Esophagus muscularis mucosa (tissue), 4 donors: ENCODE measurements at regions not wholly inside any gene's neighbourhood (a gene's known extent, or its start where the extent isn't known, plus 50 kb on each side); places are given as distances from the start of the nearest gene placed in this dataset.

ENCODE experiments used
- CTCF ChIP-seq, 3 experiments: fragments of 200-600 bp in 2 of 3; fragments of 450-650 bp in 1 of 3; sonication (generic) in 2 of 3; IDR thresholded peaks; one replicate each; pipeline ENCODE4 v1.5.1; 2017 to 2019; ENCODE audit warnings: antibody characterized with exemption in 3 of 3, mild to moderate bottlenecking in 2 of 3, moderate library complexity in 1 of 3
- EP300 ChIP-seq: sonication (generic); formaldehyde crosslinking; IDR thresholded peaks from one replicate; pipeline ENCODE4 v1.6.1; 2017; ENCODE audit warnings: antibody characterized with exemption
- POLR2A ChIP-seq: fragments of 450-650 bp; IDR thresholded peaks from one replicate; pipeline ENCODE4 v1.6.1; 2017; ENCODE audit warnings: antibody characterized with exemption, moderate library complexity, mild to moderate bottlenecking, low read depth
- POLR2AphosphoS5 ChIP-seq, 2 donors: sonication (generic); formaldehyde crosslinking; IDR thresholded peaks; one replicate each; pipeline ENCODE4 v1.6.1; 2017; ENCODE audit warnings: antibody characterized with exemption in 2 of 2

GRCh38 chr6:105781248-105781647 lies 304.9 kb upstream of the PRDM1 start:
- no peak for TF ChIP-seq CTCF (IDR thresholded peaks at IDR 0.05)
- no peak for TF ChIP-seq POLR2A
- TF ChIP-seq EP300: no peak
- no peak for TF ChIP-seq POLR2AphosphoS5 (IDR thresholded peaks at IDR 0.05)
